ENCODE measurements at regions not wholly inside any gene's neighbourhood (a gene's known extent, or its start where the extent isn't known, plus 50 kb on each side); places are given as distances from the start of the nearest gene placed in this dataset.

GRCh38 chr12:23245186-23245585 is 620.2 kb downstream of the ETNK1 start:
- TF ChIP-seq, protein P1, sequence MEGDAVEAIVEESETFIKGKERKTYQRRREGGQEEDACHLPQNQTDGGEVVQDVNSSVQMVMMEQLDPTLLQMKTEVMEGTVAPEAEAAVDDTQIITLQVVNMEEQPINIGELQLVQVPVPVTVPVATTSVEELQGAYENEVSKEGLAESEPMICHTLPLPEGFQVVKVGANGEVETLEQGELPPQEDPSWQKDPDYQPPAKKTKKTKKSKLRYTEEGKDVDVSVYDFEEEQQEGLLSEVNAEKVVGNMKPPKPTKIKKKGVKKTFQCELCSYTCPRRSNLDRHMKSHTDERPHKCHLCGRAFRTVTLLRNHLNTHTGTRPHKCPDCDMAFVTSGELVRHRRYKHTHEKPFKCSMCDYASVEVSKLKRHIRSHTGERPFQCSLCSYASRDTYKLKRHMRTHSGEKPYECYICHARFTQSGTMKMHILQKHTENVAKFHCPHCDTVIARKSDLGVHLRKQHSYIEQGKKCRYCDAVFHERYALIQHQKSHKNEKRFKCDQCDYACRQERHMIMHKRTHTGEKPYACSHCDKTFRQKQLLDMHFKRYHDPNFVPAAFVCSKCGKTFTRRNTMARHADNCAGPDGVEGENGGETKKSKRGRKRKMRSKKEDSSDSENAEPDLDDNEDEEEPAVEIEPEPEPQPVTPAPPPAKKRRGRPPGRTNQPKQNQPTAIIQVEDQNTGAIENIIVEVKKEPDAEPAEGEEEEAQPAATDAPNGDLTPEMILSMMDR (IDR thresholded peaks at IDR 0.05): no peak
- no peak for TF ChIP-seq ZFX (IDR thresholded peaks at IDR 0.05; ENCODE audit: borderline replicate concordance)

All from 22Rv1 (cell line).